Effector memory CD8-positive, alpha-beta T cell (primary cell): ENCODE measurements at regions not wholly inside any gene's neighbourhood (a gene's known extent, or its start where the extent isn't known, plus 50 kb on each side); places are given as distances from the start of the nearest gene placed in this dataset.
A peak's percentile ranks its signal among the peaks of the same experiment; 100 is the strongest.

Experiments used
- ATAC-seq: fragments of 150-1000 bp; cut with Tn5 transposase; replicated peaks from 2 replicates; pipeline ENCODE4 v1.10.0; 2021; ENCODE audit warnings: mild to moderate bottlenecking, moderate library complexity
- DNase-seq, 3 experiments: peaks; one replicate each; pipeline ENCODE4 v3.0.0; 2021
- H3K27ac Mint-ChIP-seq, 2 donors: one replicate each; pipeline ENCODE4 v1.8.0; 2022; ENCODE audit warnings: mild to moderate bottlenecking in 2 of 2, mixed read lengths in 2 of 2, moderate library complexity in 2 of 2
- H3K27me3 Mint-ChIP-seq, 2 donors: one replicate each; pipeline ENCODE4 v1.8.0; 2022; ENCODE audit warnings: mixed read lengths in 2 of 2
- H3K36me3 Mint-ChIP-seq: one replicate; pipeline ENCODE4 v1.8.0; 2022; ENCODE audit warnings: mild to moderate bottlenecking, moderate library complexity, mixed read lengths; ENCODE audit not compliant: insufficient read depth
- H3K4me1 Mint-ChIP-seq, 2 donors: one replicate each; pipeline ENCODE4 v1.8.0; 2022; ENCODE audit warnings: low read depth in 2 of 2, mixed read lengths in 2 of 2
- H3K4me3 Mint-ChIP-seq, 2 donors: one replicate each; pipeline ENCODE4 v1.8.0; 2022; ENCODE audit warnings: mild to moderate bottlenecking in 2 of 2, mixed read lengths in 2 of 2, moderate library complexity in 2 of 2
- H3K9me3 Mint-ChIP-seq, 2 donors: one replicate each; pipeline ENCODE4 v1.8.0; 2022; ENCODE audit warnings: mixed read lengths in 2 of 2

- Mint-ChIP-seq H3K27ac (no peak overlapping the region), H3K27me3 (peaks cover 20 to 63% of the 10 kb centered on the region in 2 donors), H3K36me3 (no peaks in the 10 kb centered on the region), H3K4me1 (no peaks in the 10 kb centered on the region), H3K4me3 (no peak overlapping the region), H3K9me3 (no peaks in the 10 kb centered on the region)
- no peak for ATAC-seq
- no peak for DNase-seq
These were observed 118.5 kb upstream of the CDH4 start for GRCh38 chr20:61133611-61134010.

- ATAC-seq = no peak
- H3K27me3 Mint-ChIP-seq = peaks cover 15 to 65% of the 10 kb centered on the region in 2 donors
- H3K4me3 Mint-ChIP-seq = no peak overlapping the region
- no peaks in the 10 kb centered on the region for H3K9me3 Mint-ChIP-seq
- H3K36me3 Mint-ChIP-seq = no peaks in the 10 kb centered on the region
- H3K27ac Mint-ChIP-seq = no peak overlapping the region
- DNase-seq = no peak
- no peaks in the 10 kb centered on the region for H3K4me1 Mint-ChIP-seq
These were observed 117.6 kb upstream of the CDH4 start for GRCh38 chr20:61134296-61135030.

- H3K4me1 Mint-ChIP-seq = no peaks in the 10 kb centered on the region
- H3K9me3 Mint-ChIP-seq = no peaks in the 10 kb centered on the region
- H3K36me3 Mint-ChIP-seq = no peaks in the 10 kb centered on the region
- H3K4me3 Mint-ChIP-seq = no peak overlapping the region
- DNase-seq = no peak
- H3K27me3 Mint-ChIP-seq = peaks cover 10 to 64% of the 10 kb centered on the region in 2 donors
- no peak for ATAC-seq
- no peak overlapping the region for H3K27ac Mint-ChIP-seq
These were observed 116.8 kb upstream of the CDH4 start for GRCh38 chr20:61135266-61135665.

- DNase-seq (no peak), ATAC-seq (no peak)
- Mint-ChIP-seq H3K4me3 (no peak overlapping the region), H3K27me3 (peaks cover 10 to 68% of the 10 kb centered on the region in 2 donors), H3K4me1 (no peaks in the 10 kb centered on the region), H3K27ac (no peak overlapping the region), H3K36me3 (no peaks in the 10 kb centered on the region), H3K9me3 (no peaks in the 10 kb centered on the region)
These were observed 116.1 kb upstream of the CDH4 start for GRCh38 chr20:61135968-61136367.

- Mint-ChIP-seq H3K4me1 (no peaks in the 10 kb centered on the region), H3K4me3 (no peak overlapping the region), H3K27me3 (peaks cover 4 to 42% of the 10 kb centered on the region in 2 donors), H3K36me3 (no peaks in the 10 kb centered on the region), H3K27ac (no peak overlapping the region), H3K9me3 (no peaks in the 10 kb centered on the region)
- DNase-seq (no peak), ATAC-seq (no peak)
These were observed 113.5 kb upstream of the CDH4 start for GRCh38 chr20:61138566-61138965.

GRCh38 chr20:61139031-61139430 is 113.0 kb upstream of the CDH4 start:
- peaks cover 4 to 41% of the 10 kb centered on the region in 2 donors for H3K27me3 Mint-ChIP-seq
- no peaks in the 10 kb centered on the region for H3K9me3 Mint-ChIP-seq
- ATAC-seq (no peak), DNase-seq (no peak)
- no peak overlapping the region for H3K4me3 Mint-ChIP-seq
- no peaks in the 10 kb centered on the region for H3K4me1 Mint-ChIP-seq
- no peak overlapping the region for H3K27ac Mint-ChIP-seq
- no peaks in the 10 kb centered on the region for H3K36me3 Mint-ChIP-seq

GRCh38 chr20:61140576-61140975 is 111.5 kb upstream of the CDH4 start:
- ATAC-seq = no peak
- Mint-ChIP-seq H3K4me1 (no peaks in the 10 kb centered on the region), H3K27ac (no peak overlapping the region), H3K9me3 (no peaks in the 10 kb centered on the region), H3K27me3 (peaks cover 4 to 34% of the 10 kb centered on the region in 2 donors), H3K36me3 (no peaks in the 10 kb centered on the region), H3K4me3 (no peak overlapping the region)
- no peak for DNase-seq

GRCh38 chr20:61146023-61146422 is 106.0 kb upstream of the CDH4 start:
- Mint-ChIP-seq H3K4me3 (no peak overlapping the region), H3K27ac (no peak overlapping the region), H3K36me3 (no peaks in the 10 kb centered on the region), H3K4me1 (no peaks in the 10 kb centered on the region), H3K27me3 (peaks cover 0 to 6% of the 10 kb centered on the region in 2 donors), H3K9me3 (no peaks in the 10 kb centered on the region)
- ATAC-seq (no peak), DNase-seq (no peak)

- Mint-ChIP-seq H3K27me3 (peaks cover 5 to 15% of the 10 kb centered on the region in 2 donors), H3K4me1 (no peaks in the 10 kb centered on the region), H3K4me3 (no peak overlapping the region)
These were observed 102.4 kb upstream of the CDH4 start for GRCh38 chr20:61149636-61150035.

GRCh38 chr20:61157301-61157700 is 94.8 kb upstream of the CDH4 start:
- Mint-ChIP-seq H3K4me3 (no peak overlapping the region), H3K36me3 (no peaks in the 10 kb centered on the region), H3K4me1 (no peaks in the 10 kb centered on the region), H3K9me3 (no peaks in the 10 kb centered on the region), H3K27ac (no peak overlapping the region), H3K27me3 (peaks cover 5 to 18% of the 10 kb centered on the region in 2 donors)
- DNase-seq (no peak), ATAC-seq (no peak)

More at GRCh38 chr20:61149636-61150035, 102.4 kb upstream of the CDH4 start:
- H3K9me3 Mint-ChIP-seq = no peaks in the 10 kb centered on the region
- H3K36me3 Mint-ChIP-seq = no peaks in the 10 kb centered on the region
- H3K27ac Mint-ChIP-seq = no peak overlapping the region
- DNase-seq (no peak), ATAC-seq (no peak)

GRCh38 chr20:61159957-61160686 is 91.9 kb upstream of the CDH4 start:
- DNase-seq (no peak), ATAC-seq (no peak)
- no peaks in the 10 kb centered on the region for H3K36me3 Mint-ChIP-seq
- no peaks in the 10 kb centered on the region for H3K4me1 Mint-ChIP-seq
- H3K27me3 Mint-ChIP-seq = peaks cover 0 to 9% of the 10 kb centered on the region in 2 donors
- no peak overlapping the region for H3K27ac Mint-ChIP-seq
- no peaks in the 10 kb centered on the region for H3K9me3 Mint-ChIP-seq
- H3K4me3 Mint-ChIP-seq = no peak overlapping the region

- Mint-ChIP-seq H3K4me1 (no peaks in the 10 kb centered on the region), H3K27me3 (peaks cover 0 to 9% of the 10 kb centered on the region in 2 donors), H3K4me3 (peak overlapping the region in 1 of 2 donors; percentile 54), H3K9me3 (no peaks in the 10 kb centered on the region), H3K27ac (no peak overlapping the region), H3K36me3 (no peaks in the 10 kb centered on the region)
- DNase-seq (no peak), ATAC-seq (no peak)
These were observed 90.2 kb upstream of the CDH4 start for GRCh38 chr20:61161726-61162390.

GRCh38 chr20:61162451-61162850 is 89.6 kb upstream of the CDH4 start:
- H3K36me3 Mint-ChIP-seq = no peaks in the 10 kb centered on the region
- no peaks in the 10 kb centered on the region for H3K4me1 Mint-ChIP-seq
- DNase-seq = no peak
- peak overlapping the region in 1 of 2 donors; percentile 54 for H3K4me3 Mint-ChIP-seq
- ATAC-seq = no peak
- H3K27ac Mint-ChIP-seq = no peak overlapping the region
- H3K27me3 Mint-ChIP-seq = peaks cover 0 to 9% of the 10 kb centered on the region in 2 donors
- H3K9me3 Mint-ChIP-seq = no peaks in the 10 kb centered on the region
